Neural crest cell (in vitro differentiated cells): ENCODE measurements at regions not wholly inside any gene's neighbourhood (a gene's known extent, or its start where the extent isn't known, plus 50 kb on each side); places are given as distances from the start of the nearest gene placed in this dataset.

Experiments
- DNase-seq: peaks from one replicate; pipeline ENCODE4 v3.0.0; 2021; ENCODE audit warnings: low read depth, mixed read lengths, low spot score
- H3K27ac Mint-ChIP-seq: one replicate; pipeline ENCODE4 v1.8.0; 2021; ENCODE audit warnings: mild to moderate bottlenecking, mixed read lengths; ENCODE audit not compliant: unreplicated experiment
- H3K27me3 Mint-ChIP-seq: 2 replicates; pipeline ENCODE4 v1.8.0; 2021; ENCODE audit warnings: low read depth, mild to moderate bottlenecking, mixed read lengths
- H3K36me3 Mint-ChIP-seq: 2 replicates; pipeline ENCODE4 v1.8.0; 2021; ENCODE audit warnings: low read depth, mild to moderate bottlenecking, mixed read lengths
- H3K4me1 Mint-ChIP-seq: 2 replicates; pipeline ENCODE4 v1.8.0; 2021; ENCODE audit warnings: mixed read lengths
- H3K4me3 Mint-ChIP-seq: one replicate; pipeline ENCODE4 v1.8.0; 2021; ENCODE audit warnings: mild to moderate bottlenecking, mixed read lengths
- H3K9me3 Mint-ChIP-seq: 2 replicates; pipeline ENCODE4 v1.8.0; 2021; ENCODE audit warnings: mixed read lengths
- CTCF ChIP-seq: fragments of 200-600 bp; sonication (generic); conservative IDR thresholded peaks from 2 replicates; pipeline ENCODE4 v1.5.0; 2021; ENCODE audit warnings: antibody characterized with exemption, mild to moderate bottlenecking

- no peak for DNase-seq
- Mint-ChIP-seq H3K4me3 (no peak overlapping the region), H3K27ac (no peak overlapping the region), H3K27me3 (no peaks in the 10 kb centered on the region), H3K9me3 (no peaks in the 10 kb centered on the region), H3K36me3 (no peaks in the 10 kb centered on the region), H3K4me1 (no peaks in the 10 kb centered on the region)
- no peak for TF ChIP-seq CTCF
These were observed 2029.0 kb upstream of the WWC1 start for GRCh38 chr5:166262395-166262794.

DNA sequence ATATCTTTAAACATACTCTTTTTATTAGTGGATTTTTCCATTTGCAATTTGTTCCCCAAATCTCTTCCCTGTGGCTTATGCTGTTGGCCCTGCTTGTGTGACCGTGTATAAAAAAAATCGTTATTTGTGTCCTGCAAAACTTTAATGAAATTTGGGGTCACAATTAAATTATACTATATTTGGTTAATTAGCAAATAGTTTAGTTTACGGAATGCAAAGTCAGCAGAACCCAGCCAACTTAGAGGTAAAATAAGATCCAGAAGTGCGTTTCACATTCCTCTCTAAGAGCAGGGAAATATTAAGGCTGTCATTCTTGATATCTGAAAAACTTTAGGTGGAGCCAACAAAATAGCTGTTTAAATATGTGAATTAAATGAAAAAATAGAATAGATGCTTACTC lies 2023.5 kb upstream of the WWC1 start:
- H3K36me3 Mint-ChIP-seq, result no peaks in the 10 kb centered on the region
- no peaks in the 10 kb centered on the region for H3K4me1 Mint-ChIP-seq
- no peak overlapping the region for H3K4me3 Mint-ChIP-seq
- H3K9me3 Mint-ChIP-seq, result no peaks in the 10 kb centered on the region
- DNase-seq, result no peak
- no peak for TF ChIP-seq CTCF
- no peak overlapping the region for H3K27ac Mint-ChIP-seq
- H3K27me3 Mint-ChIP-seq, result no peaks in the 10 kb centered on the region

GRCh38 chr5:166270712-166271111 lies 2020.7 kb upstream of the WWC1 start:
- no peak for DNase-seq
- Mint-ChIP-seq H3K4me1 (no peaks in the 10 kb centered on the region), H3K27ac (no peak overlapping the region), H3K36me3 (no peaks in the 10 kb centered on the region), H3K4me3 (no peak overlapping the region), H3K27me3 (no peaks in the 10 kb centered on the region), H3K9me3 (no peaks in the 10 kb centered on the region)
- TF ChIP-seq CTCF, result no peak

DNA sequence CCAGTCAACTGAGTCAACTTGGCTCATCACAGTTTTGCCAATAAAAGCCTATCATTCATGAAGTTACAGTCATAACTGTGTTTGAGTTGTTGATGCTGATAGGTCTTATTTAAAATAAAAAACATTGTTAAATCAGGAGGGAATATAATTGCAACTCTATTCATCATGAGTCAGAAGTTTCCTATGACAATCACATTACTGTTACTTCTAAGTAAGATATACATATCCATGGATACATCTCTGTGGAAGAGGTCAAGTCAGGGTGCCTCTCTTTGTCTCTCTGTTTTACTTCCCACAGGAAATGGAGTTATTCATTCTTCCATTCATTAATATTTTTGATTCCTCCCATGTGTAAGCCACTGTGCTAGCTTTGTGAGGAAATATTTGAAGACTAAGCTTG lies 2015.4 kb upstream of the WWC1 start:
- peaks cover 5% of the 10 kb centered on the region for H3K9me3 Mint-ChIP-seq
- H3K36me3 Mint-ChIP-seq, result no peaks in the 10 kb centered on the region
- no peak for DNase-seq
- TF ChIP-seq CTCF, result no peak
- peaks cover 17% of the 10 kb centered on the region for H3K4me1 Mint-ChIP-seq
- H3K4me3 Mint-ChIP-seq, result no peak overlapping the region
- H3K27ac Mint-ChIP-seq, result peak overlapping the region; percentile 16
- no peaks in the 10 kb centered on the region for H3K27me3 Mint-ChIP-seq

DNA sequence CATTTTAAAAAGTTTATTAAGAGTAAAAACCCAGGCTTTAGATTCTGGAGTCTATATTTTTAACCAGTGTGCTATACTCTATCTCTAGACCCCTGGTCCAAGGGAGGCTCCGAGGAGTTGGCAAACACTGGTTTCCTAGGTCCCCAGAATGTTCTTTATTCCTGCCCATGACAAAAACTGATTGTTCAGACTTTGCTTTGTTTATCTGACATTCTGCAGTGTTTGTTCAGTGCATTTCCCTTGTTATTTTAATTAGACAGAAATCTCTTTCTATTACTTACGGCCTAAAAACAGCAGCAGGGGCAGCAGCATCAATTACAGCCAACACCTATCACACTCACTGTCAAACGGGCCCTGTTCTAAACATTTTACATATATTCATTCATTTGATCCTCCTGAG lies 2011.6 kb upstream of the WWC1 start:
- H3K4me3 Mint-ChIP-seq, result no peak overlapping the region
- no peak overlapping the region for H3K27ac Mint-ChIP-seq
- H3K4me1 Mint-ChIP-seq, result peaks cover 25% of the 10 kb centered on the region
- no peak for TF ChIP-seq CTCF
- H3K36me3 Mint-ChIP-seq, result no peaks in the 10 kb centered on the region
- no peaks in the 10 kb centered on the region for H3K27me3 Mint-ChIP-seq
- peaks cover 6% of the 10 kb centered on the region for H3K9me3 Mint-ChIP-seq
- DNase-seq, result no peak

- Mint-ChIP-seq H3K9me3 (peaks cover 6% of the 10 kb centered on the region), H3K4me3 (no peak overlapping the region), H3K36me3 (no peaks in the 10 kb centered on the region), H3K27ac (no peak overlapping the region), H3K27me3 (no peaks in the 10 kb centered on the region), H3K4me1 (peaks cover 21% of the 10 kb centered on the region)
- TF ChIP-seq CTCF, result no peak
- no peak for DNase-seq
These were observed 2010.0 kb upstream of the WWC1 start for GRCh38 chr5:166281433-166281832.
